Stromal cell of bone marrow (primary cell): ENCODE measurements at regions not wholly inside any gene's neighbourhood (a gene's known extent, or its start where the extent isn't known, plus 50 kb on each side); places are given as distances from the start of the nearest gene placed in this dataset.
"Not testable (repeated sequence)": the region's sequence is repeated elsewhere in the genome, so short reads cannot be mapped to it uniquely, and the experiment has no call there.

Source experiments
- DNase-seq: peaks from one replicate; pipeline ENCODE4 v3.0.0-alpha.2; 2012; ENCODE audit warnings: low read depth

- DNase-seq: no peak
These were observed 364.7 kb upstream of the CD180 start for GRCh38 chr5:67561151-67561932.

- DNase-seq: no peak
These were observed 356.2 kb upstream of the CD180 start for GRCh38 chr5:67552773-67553172.

GRCh38 chr5:67549947-67550346 lies 353.3 kb upstream of the CD180 start:
- no peak for DNase-seq

- DNase-seq: no peak
These were observed 352.7 kb upstream of the CD180 start for GRCh38 chr5:67549296-67549618.

GRCh38 chr5:67548520-67549295 lies 352.1 kb upstream of the CD180 start:
- DNase-seq: no peak

GRCh38 chr5:67547682-67548081 lies 351.1 kb upstream of the CD180 start:
- DNase-seq: no peak

GRCh38 chr5:67544942-67545341 lies 348.3 kb upstream of the CD180 start:
- not testable (repeated sequence) for DNase-seq

GRCh38 chr5:67543720-67544270 lies 347.2 kb upstream of the CD180 start:
- DNase-seq: peak; percentile 49

GRCh38 chr5:67542479-67542878 lies 345.9 kb upstream of the CD180 start:
- DNase-seq: no peak

- no peak for DNase-seq
These were observed 345.3 kb upstream of the CD180 start for GRCh38 chr5:67541875-67542274.

GRCh38 chr5:67538855-67539506 lies 342.4 kb upstream of the CD180 start:
- DNase-seq: no peak

GRCh38 chr5:67537439-67538148 lies 341.0 kb upstream of the CD180 start:
- peak; percentile 9 for DNase-seq

GRCh38 chr5:67536866-67537265 lies 340.3 kb upstream of the CD180 start:
- no peak for DNase-seq

- no peak for DNase-seq
These were observed 334.1 kb upstream of the CD180 start for GRCh38 chr5:67530609-67531255.

- DNase-seq: no peak
These were observed 332.4 kb upstream of the CD180 start for GRCh38 chr5:67528953-67529352.

GRCh38 chr5:67526793-67527192 lies 330.2 kb upstream of the CD180 start:
- no peak for DNase-seq

- no peak for DNase-seq
These were observed 323.7 kb upstream of the CD180 start for GRCh38 chr5:67520161-67520908.

GRCh38 chr5:67518227-67518626 lies 321.6 kb upstream of the CD180 start:
- DNase-seq: no peak

- no peak for DNase-seq
These were observed 320.5 kb upstream of the CD180 start for GRCh38 chr5:67516948-67517565.

- no peak for DNase-seq
These were observed 319.2 kb upstream of the CD180 start for GRCh38 chr5:67515762-67516161.
